Omental fat pad (tissue), 3 donors: ENCODE measurements at regions not wholly inside any gene's neighbourhood (a gene's known extent, or its start where the extent isn't known, plus 50 kb on each side); places are given as distances from the start of the nearest gene placed in this dataset.

ENCODE experiments used
- ATAC-seq: fragments of 150-250 bp; one replicate; pipeline ENCODE4 v1.9.1; 2016; ENCODE audit warnings: mild to moderate bottlenecking, moderate library complexity; ENCODE audit not compliant: low FRiP score
- DNase-seq: peaks from one replicate; pipeline ENCODE4 v3.0.0-alpha.2; 2019; ENCODE audit warnings: low spot score
- TF ChIP-seq, protein P1 (sequence below), 3 donors: fragments of 450-650 bp; IDR thresholded peaks; one replicate each; pipeline ENCODE4 v1.5.1; 2016 to 2017; ENCODE audit warnings: antibody characterized with exemption in 3 of 3, mild to moderate bottlenecking in 3 of 3, moderate library complexity in 2 of 3

DNA sequence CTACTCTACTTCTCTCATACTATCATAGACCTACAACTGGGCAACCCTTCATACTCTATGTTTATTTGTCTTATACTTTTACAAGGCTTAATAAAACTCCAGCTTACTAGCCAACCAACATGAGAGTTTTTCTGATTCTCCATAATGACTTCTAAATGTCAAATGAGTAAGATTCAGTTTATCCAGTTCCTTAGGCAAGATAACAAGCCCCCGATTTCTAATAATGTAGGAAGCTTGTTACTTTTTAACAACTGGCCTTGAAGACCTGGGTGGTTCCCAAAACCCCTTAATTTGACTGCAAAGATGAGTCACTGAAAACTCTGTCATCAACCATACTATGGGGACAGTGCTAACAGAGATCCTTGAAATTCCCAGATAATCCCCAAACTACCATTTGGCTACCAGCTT, 294.6 kb upstream of the ACTBL2 start:
- DNase-seq, result no peak
- TF ChIP-seq, protein P1, sequence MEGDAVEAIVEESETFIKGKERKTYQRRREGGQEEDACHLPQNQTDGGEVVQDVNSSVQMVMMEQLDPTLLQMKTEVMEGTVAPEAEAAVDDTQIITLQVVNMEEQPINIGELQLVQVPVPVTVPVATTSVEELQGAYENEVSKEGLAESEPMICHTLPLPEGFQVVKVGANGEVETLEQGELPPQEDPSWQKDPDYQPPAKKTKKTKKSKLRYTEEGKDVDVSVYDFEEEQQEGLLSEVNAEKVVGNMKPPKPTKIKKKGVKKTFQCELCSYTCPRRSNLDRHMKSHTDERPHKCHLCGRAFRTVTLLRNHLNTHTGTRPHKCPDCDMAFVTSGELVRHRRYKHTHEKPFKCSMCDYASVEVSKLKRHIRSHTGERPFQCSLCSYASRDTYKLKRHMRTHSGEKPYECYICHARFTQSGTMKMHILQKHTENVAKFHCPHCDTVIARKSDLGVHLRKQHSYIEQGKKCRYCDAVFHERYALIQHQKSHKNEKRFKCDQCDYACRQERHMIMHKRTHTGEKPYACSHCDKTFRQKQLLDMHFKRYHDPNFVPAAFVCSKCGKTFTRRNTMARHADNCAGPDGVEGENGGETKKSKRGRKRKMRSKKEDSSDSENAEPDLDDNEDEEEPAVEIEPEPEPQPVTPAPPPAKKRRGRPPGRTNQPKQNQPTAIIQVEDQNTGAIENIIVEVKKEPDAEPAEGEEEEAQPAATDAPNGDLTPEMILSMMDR (IDR thresholded peaks at IDR 0.05), result no peak
- ATAC-seq, result no peak

DNA sequence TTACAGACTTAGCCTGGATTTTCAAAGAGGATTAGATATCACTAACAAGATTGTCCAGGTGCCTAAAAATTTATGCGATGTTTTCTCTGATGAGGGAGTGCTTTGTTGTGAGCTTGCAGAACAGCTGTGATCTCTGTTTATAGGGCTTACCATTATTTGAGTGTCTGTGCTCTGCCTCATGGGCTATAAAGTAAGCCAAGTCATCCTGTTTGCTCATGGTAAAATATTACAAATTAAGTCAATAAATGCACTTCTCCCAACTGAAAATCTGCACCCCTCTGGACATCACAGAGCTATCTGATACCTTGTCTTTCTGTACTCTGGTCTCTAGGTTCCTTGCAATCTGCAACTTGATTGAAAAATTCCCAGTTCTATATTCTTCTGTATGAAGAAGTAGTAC, 293.4 kb upstream of the ACTBL2 start:
- TF ChIP-seq, protein P1 (IDR thresholded peaks at IDR 0.05), result no peak
- DNase-seq (no peak), ATAC-seq (no peak)

DNA sequence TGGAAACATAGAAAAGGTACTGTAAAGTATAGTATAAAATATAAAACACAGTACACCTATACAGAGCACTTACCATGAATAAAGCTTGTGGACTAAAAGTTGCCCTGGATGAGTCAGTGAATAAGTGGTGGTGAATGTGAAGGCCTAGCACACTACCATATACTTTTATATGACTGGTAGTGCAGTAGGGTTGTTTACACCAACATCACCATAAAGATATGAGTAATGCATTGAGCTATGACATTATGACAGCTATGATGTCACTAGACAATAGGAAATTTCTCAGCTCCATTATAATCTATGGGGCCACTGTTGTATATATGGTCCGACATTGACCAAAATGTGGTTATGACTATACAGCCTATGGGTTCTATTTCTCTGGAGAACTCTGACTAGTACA, 291.8 kb upstream of the ACTBL2 start:
- DNase-seq (no peak), ATAC-seq (no peak)
- TF ChIP-seq, protein P1 (IDR thresholded peaks at IDR 0.05), result no peak

GRCh38 chr5:57772512-57772911, 289.9 kb upstream of the ACTBL2 start:
- TF ChIP-seq, protein P1 (IDR thresholded peaks at IDR 0.05), result no peak
- DNase-seq, result no peak
- no peak for ATAC-seq

- TF ChIP-seq, protein P1 (IDR thresholded peaks at IDR 0.05), result no peak
- ATAC-seq (no peak), DNase-seq (no peak)
Measured at GRCh38 chr5:57770039-57770438, 287.4 kb upstream of the ACTBL2 start.

GRCh38 chr5:57768745-57769144, 286.1 kb upstream of the ACTBL2 start:
- TF ChIP-seq, protein P1 (IDR thresholded peaks at IDR 0.05), result no peak
- DNase-seq, result no peak
- ATAC-seq, result no peak

- TF ChIP-seq, protein P1 (IDR thresholded peaks at IDR 0.05), result no peak
- no peak for ATAC-seq
Measured at GRCh38 chr5:57764479-57765089, 282.0 kb upstream of the ACTBL2 start.

More at GRCh38 chr5:57764479-57765089, 282.0 kb upstream of the ACTBL2 start:
- no peak for DNase-seq
